Renal cortical epithelial cell (primary cell): ENCODE measurements at regions not wholly inside any gene's neighbourhood (a gene's known extent, or its start where the extent isn't known, plus 50 kb on each side); places are given as distances from the start of the nearest gene placed in this dataset.
"Not testable (repeated sequence)": the region's sequence is repeated elsewhere in the genome, so short reads cannot be mapped to it uniquely, and the experiment has no call there.

Source experiments
- DNase-seq: peaks from one replicate; pipeline ENCODE4 v3.0.0-alpha.2; 2011; ENCODE audit warnings: low read depth

DNA sequence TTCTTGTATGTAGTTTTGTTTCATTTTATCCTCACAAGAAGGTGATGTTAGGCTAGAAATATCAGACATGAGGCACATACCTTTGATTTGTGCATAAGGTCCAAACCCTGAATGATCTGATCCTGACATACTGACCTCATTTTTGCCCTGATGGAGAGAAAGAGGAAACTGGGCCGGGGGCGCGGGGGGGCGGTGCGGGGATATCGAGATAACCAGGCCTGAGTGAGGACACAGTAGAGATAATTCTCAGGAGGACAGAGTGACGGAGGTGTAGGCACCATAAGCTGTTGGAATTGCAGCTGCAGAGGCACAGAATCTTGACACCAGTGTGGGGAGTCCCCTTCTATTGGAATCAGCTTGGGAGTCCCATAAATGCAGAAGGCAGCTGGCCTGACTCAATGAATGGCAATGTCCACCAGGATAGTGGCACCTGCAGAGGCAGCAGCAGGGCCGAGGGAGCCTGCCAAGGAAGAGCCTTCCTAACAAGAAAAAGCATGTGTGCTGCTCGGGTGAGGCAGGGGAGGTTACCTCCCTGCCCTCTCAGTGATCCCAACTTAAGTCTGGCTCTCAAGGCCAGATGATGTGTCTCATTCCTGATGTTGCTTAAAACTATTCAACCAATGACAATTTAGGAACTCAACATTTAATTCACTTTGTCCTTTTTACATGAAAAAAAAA lies 234.3 kb upstream of the MSX2 start:
- no peak for DNase-seq

DNA sequence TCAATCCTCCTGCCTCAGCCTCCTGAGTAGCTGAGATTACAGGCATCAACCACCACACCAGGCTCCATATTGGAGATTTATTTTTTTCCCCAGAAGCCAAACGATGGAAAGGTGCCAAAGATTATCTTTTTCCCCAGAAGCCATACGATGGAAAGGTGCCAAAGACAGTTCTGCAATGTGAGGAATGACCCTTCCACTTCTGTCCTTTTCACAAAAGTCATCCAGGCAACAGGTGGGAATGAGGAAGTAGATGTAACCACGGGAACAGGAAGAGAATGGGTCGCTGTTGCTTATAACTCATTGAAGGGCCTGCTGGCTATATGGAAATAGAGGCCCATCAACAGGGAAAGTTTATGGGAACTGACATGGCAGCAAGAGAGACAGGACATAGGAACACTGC lies 233.7 kb upstream of the MSX2 start:
- no peak for DNase-seq

DNA sequence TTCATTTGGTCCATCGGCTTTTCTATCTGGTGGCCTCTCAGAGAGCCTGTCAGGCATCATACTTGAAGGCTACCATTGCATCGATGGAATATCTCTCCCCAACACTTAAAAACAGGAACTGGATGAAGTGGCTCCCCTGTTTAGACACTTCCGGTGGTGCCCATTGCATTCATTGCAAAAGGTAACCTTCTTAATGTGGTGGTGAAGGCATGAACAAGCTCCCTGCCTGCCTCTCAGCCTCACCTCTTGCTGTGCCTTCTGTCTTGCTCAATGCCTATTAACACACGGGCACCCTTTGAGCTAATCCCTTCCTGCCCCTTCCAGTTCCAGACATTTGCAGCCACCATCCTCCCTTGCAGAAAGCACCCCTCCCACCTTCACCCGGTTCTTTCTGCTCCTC lies 233.1 kb upstream of the MSX2 start:
- DNase-seq = no peak

DNA sequence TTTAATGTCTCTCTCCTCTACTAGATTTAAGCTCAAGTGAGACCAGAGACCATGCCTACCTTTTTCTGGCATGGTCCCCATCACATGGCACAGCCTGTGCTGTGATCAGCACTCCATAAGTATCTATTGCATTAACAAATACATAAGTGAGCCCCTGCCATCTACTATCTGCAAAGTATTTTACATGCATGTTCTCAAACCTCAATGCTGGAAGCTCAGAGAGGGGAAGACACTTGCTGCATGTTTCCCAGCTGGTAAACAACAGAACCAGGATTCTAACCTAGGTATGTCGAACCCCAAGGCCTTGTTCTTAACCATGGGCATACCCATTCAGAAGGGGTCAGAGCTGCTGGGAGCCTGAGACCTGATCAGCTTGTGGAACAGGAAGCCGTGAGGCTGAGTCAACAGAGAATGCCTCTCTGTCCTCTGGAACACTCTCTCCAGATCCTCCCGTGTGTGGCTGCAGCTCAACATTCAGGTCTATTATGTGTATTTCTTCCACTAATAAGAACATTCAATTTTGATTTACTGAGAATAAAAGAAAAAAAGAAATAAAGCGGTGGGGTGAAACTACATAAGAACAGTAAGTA lies 232.5 kb upstream of the MSX2 start:
- no peak for DNase-seq

- DNase-seq = no peak
Observed at GRCh38 chr5:174493530-174493929, 230.9 kb upstream of the MSX2 start.

DNA sequence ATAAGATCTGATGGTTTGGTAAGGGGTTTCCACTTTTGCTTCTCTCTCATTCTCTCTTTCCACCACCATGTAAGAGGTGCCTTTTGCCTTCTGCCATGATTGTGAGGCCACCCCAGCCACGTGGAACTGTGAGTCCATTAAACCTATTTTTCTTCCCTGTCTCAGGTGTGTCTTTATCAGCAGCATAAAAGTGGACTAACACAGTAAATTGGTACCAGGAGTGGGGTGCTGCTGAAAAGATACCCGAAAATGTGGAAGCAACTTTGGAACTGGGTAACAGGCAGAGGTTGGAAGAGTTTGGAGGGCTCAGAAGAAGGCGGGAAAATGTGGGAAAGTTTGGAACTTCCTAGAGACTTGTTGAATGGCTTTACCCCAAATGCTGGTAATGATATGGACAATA lies 226.4 kb upstream of the MSX2 start:
- not testable (repeated sequence) for DNase-seq

- not testable (repeated sequence) for DNase-seq
Observed at GRCh38 chr5:174498575-174498974, 225.8 kb upstream of the MSX2 start.

GRCh38 chr5:174500636-174501035 lies 223.7 kb upstream of the MSX2 start:
- DNase-seq = no peak

GRCh38 chr5:174501461-174502069 lies 222.8 kb upstream of the MSX2 start:
- DNase-seq = peak; percentile 39

DNA sequence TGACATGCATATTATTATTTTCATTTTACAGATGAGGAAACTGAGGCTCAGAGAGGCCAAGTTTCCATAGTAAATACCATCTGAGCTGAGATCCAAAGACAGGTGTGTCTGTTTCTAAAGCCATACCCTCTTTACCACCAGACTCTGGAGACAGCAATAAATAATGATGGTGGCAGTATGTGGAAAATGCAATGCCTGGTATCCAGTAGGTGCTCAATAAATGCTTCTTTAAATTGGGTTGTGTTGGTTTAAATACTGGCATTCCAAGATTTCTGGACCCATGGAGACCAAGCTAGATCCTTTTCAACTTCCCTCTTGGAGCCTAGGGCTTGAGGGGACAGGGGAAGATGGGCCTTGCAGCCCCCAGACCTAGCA lies 221.3 kb upstream of the MSX2 start:
- DNase-seq = no peak

DNA sequence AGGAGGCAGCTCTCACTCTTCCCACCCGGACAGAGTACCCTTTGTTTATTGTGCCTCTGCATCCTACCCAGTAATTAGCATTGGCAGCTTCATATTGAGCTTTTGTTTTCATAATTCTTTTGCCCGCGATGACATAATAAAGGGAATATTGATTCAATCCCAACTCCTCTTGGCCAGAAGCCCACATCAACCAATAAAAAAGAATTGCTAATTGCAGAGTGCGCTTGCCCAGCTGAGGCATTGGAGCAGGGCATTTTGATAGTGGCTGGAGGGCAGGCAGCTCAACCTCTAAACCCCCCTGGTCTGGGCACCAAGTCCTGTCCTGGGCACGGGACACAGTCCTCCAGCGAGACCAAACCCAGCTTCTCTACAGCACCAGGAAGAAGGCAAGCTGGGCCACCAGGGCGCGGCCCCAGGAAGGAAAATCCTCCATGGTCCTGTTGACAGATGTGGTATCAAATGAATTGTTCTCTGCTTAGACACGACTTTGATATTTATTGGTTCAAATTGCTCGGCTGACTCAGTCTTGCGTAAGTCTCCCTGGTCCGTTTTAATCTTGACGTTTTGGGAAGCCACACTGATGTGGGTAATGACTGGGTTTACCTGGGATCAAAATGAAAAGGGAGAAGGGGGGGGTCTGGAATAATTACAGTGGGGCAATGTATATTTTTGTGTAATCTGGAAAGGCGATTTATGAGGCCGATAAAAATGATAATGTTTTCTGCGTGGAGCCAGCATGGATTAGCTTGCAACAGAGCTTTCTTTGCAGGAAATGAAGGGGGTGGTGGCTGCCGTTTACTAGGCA lies 220.7 kb upstream of the MSX2 start:
- DNase-seq = peak; percentile 40

DNA sequence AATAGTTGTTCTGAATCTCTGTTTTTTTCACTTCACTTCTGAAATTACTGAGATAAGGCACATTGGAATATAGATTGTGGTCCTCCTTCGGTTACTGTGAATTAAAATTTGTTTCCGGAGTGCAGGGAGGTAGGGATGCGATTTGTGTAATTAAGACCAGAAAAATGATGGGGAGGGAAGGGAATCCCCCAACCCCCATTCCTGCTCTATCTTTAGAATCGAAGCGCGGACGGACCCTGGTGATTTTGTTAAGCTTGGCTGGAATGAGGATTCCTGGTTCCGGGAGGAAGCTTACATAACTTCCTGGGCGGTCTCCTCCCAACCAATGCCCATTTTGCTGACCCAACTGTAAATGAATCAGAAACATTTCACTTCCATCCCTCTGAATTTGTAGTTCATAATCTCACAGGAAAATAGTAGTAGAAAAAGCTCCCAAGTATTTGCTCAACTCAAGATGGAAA lies 220.1 kb upstream of the MSX2 start:
- DNase-seq = no peak

- DNase-seq = peak; percentile 58
Observed at GRCh38 chr5:174505621-174506020, 218.8 kb upstream of the MSX2 start.

DNA sequence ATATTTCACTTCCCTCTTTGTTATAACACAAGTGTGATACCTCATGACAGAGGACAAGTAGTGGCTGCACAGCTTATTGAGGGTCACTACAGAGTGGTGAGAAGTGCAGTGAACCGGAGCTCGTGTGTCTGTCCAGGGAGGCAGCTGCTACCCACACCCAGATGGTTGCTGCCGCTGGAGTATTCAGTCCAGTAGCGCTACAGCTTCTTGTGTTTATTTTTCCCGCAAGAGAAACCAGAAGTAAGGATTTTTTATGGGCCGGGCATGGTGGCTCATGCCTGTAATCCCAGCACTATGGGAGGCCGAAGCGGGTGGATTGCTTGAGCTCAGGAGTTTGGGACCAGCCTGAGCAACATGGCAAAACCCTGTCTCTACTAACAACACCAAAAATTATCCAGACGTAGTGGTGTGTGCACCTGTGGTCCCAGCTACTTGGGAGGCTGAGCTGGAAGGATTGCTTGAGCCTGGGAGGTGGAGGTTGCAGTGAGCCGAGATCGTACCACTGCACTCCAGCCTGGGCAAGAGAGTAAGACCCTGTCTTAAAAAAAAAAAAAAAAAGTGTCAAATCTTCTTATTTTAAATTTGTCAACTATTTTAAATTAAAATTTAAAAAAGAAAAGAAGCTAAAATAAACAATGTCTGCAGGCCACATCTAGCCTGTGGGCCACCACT lies 213.5 kb upstream of the MSX2 start:
- DNase-seq = not testable (repeated sequence)

DNA sequence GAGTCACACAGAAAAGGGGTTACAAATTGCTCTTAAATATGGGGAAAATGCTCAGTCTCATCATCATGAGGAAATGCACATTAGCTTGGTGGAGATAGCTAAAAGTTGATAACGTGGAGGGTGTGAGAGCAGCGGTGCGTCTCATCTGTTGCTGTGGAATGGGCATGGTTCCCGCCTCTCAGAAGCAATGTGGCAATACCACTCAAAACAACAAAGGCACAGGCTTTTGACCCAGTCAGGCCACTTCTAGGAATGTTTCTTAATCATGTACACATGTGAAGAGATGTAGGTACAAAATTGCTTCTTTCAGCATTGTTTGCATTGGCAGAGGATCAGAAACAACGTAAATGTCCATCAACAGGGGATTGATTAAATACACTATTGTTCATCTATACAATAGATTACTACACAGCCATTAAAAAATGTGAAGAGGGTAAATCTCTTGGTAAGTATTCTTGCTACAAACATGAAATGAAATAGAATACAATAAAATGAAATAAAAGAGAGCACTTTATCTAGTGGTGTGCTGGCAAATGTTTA lies 212.6 kb upstream of the MSX2 start:
- DNase-seq = peak; percentile 55

DNA sequence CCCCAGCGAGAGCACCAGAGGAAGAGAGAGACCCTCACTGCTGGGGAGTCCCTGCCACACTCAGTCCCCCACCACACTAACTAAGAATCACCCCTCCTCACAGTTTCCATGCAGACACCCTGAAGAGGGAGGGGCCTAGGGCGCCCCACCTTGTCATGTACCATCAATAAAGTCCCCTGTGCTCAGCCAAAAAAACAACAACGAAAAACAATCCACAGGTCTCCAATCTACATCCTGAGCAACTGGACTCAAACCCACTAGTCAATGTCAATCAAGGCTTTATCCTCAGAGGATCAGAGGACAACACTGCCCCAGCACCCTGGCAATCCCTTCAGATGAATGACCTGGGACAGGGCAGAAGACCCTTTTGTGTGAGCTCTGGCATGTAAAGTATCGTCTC lies 210.1 kb upstream of the MSX2 start:
- no peak for DNase-seq

GRCh38 chr5:174514983-174515394 lies 209.4 kb upstream of the MSX2 start:
- no peak for DNase-seq

GRCh38 chr5:174516741-174517140 lies 207.6 kb upstream of the MSX2 start:
- no peak for DNase-seq

GRCh38 chr5:174518512-174518911 lies 205.9 kb upstream of the MSX2 start:
- DNase-seq = no peak

DNA sequence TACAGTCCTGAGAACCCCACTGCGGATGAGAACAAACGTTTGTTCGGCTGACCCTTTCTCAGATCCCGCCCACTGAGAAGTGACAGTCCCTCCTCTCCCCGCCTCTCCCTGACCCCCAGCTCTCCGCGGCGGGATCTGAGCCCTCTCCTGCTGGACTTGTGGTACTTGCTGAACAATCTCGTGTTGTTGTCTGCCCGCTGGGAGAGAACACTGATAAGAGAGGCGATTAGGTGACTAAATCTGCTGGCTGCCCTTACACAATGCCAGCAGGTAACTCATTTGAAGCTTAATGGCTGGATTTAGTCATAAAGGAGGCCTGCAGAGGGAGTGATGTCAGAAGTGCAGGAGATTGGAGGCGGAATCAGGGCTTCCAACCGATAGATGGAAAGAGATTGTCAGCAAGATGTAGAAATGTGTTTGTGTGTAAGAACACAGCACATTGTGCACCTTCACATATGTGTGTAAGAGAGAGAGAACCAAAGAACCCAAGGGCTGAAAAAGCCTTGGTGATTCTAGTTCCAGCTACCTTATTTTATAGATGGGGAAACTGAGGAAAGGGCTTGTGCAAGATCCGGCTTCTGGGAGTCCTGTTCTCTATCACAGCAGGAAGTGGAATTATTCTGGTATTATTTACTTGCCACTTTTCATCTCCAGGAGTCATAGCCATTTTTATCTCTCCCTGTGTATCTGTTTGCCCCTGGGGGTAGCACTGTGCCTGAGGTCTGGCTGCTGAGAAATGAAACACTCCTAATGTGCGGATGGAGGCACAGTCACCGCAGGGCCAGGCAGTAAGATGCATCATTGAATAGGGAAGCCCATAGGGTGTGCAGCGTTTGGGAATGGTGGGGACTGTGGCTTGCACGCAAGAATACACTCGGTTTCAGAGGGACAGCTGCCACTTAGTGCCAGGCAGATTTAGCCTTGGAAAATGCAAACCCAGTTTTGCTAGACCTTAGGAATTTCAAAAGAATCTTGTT lies 203.7 kb upstream of the MSX2 start:
- peak; percentile 27 for DNase-seq

GRCh38 chr5:174521449-174521848 lies 202.9 kb upstream of the MSX2 start:
- DNase-seq = no peak
